ENCODE measurements at regions not wholly inside any gene's neighbourhood (a gene's known extent, or its start where the extent isn't known, plus 50 kb on each side); places are given as distances from the start of the nearest gene placed in this dataset.

GRCh38 chr2:5121642-5122041 lies 570.5 kb upstream of the SOX11 start:
- TF ChIP-seq, protein P1, sequence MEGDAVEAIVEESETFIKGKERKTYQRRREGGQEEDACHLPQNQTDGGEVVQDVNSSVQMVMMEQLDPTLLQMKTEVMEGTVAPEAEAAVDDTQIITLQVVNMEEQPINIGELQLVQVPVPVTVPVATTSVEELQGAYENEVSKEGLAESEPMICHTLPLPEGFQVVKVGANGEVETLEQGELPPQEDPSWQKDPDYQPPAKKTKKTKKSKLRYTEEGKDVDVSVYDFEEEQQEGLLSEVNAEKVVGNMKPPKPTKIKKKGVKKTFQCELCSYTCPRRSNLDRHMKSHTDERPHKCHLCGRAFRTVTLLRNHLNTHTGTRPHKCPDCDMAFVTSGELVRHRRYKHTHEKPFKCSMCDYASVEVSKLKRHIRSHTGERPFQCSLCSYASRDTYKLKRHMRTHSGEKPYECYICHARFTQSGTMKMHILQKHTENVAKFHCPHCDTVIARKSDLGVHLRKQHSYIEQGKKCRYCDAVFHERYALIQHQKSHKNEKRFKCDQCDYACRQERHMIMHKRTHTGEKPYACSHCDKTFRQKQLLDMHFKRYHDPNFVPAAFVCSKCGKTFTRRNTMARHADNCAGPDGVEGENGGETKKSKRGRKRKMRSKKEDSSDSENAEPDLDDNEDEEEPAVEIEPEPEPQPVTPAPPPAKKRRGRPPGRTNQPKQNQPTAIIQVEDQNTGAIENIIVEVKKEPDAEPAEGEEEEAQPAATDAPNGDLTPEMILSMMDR (IDR thresholded peaks at IDR 0.05 in 2 of 3, conservative IDR thresholded peaks at IDR 0.05 in 1 of 3; ENCODE audit: borderline replicate concordance in 1 of 3, insufficient read depth in 1 of 3, low read depth in 2 of 3, low read length in 2 of 3), result no peak
- TF ChIP-seq YY1 (IDR thresholded peaks at IDR 0.05; ENCODE audit: extremely low read depth, insufficient replicate concordance, low read depth, low read length) (no peak), CEBPB (IDR thresholded peaks at IDR 0.05; ENCODE audit: low read depth) (no peak), POLR2AphosphoS5 (IDR thresholded peaks at IDR 0.05; ENCODE audit: low read depth, low read length) (no peak), POLR2A (IDR thresholded peaks at IDR 0.05; ENCODE audit: borderline replicate concordance, extremely low read depth, insufficient read depth, insufficient read length) (no peak), EZH2 (IDR thresholded peaks at IDR 0.05) (no peak), SP1 (IDR thresholded peaks at IDR 0.05; ENCODE audit: low read depth) (no peak), MAX (IDR thresholded peaks at IDR 0.05) (no peak)
- TF ChIP-seq, protein P2, sequence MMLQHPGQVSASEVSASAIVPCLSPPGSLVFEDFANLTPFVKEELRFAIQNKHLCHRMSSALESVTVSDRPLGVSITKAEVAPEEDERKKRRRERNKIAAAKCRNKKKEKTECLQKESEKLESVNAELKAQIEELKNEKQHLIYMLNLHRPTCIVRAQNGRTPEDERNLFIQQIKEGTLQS (IDR thresholded peaks at IDR 0.05), result no peak
- TF ChIP-seq, protein P3, sequence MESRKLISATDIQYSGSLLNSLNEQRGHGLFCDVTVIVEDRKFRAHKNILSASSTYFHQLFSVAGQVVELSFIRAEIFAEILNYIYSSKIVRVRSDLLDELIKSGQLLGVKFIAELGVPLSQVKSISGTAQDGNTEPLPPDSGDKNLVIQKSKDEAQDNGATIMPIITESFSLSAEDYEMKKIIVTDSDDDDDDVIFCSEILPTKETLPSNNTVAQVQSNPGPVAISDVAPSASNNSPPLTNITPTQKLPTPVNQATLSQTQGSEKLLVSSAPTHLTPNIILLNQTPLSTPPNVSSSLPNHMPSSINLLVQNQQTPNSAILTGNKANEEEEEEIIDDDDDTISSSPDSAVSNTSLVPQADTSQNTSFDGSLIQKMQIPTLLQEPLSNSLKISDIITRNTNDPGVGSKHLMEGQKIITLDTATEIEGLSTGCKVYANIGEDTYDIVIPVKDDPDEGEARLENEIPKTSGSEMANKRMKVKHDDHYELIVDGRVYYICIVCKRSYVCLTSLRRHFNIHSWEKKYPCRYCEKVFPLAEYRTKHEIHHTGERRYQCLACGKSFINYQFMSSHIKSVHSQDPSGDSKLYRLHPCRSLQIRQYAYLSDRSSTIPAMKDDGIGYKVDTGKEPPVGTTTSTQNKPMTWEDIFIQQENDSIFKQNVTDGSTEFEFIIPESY (IDR thresholded peaks at IDR 0.05; ENCODE audit: extremely low read depth, insufficient replicate concordance, low read length), result no peak
